ENCODE measurements at regions not wholly inside any gene's neighbourhood (a gene's known extent, or its start where the extent isn't known, plus 50 kb on each side); places are given as distances from the start of the nearest gene placed in this dataset.

DNA sequence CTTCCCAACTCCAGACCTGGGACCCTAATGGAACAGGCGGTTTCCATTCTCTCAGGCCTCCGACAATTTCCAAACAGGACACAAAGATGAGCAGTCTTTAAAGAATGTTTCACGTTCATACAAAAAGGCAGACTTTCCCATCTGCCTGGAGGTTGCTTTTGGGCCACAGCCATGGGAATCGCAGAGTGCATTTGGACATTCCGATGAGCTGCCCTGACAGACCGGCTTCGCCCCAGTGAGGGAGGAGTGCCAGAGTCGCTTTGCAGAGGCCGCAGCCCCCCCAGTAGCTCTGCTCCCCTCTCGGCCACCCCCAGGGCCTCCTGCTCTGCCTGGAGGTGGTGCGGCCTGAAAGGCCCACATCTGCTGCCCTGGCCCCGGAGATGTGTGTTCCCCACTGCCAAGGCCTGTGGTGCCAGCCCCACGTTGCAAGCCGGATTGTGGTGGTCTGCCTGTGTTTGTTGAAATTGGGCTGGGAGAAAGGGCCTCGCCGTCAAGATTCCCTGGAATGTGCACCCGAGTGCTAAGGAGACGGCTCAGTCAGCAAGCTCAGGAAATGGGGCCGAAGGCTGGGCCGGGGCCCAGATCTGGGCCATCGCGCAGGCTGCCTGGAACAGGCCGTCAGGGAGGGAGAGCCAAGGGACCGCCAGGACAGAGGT, 89.8 kb downstream of the C16orf95 start:
- ChIA-PET CTCF (no interaction called here), POLR2A (ENCODE audit: low non-redundant PET) (no interaction called here)
- intact Hi-C loops (cut with micrococcal nuclease; ENCODE audit: unreplicated experiment): no loop called here
- no peak for DNase-seq (ENCODE audit: low spot score)
- no peak overlapping the region for H3K4me3 ChIP-seq (ENCODE audit: low read depth, low read length, poor library complexity, severe bottlenecking)
- H3K9me3 ChIP-seq (ENCODE audit: low read depth, low read length, poor library complexity, severe bottlenecking): no peaks in the 10 kb centered on the region
- H3K4me1 ChIP-seq (ENCODE audit: insufficient read depth, low read length, poor library complexity, severe bottlenecking): no peaks in the 10 kb centered on the region
- TF ChIP-seq, protein P1, sequence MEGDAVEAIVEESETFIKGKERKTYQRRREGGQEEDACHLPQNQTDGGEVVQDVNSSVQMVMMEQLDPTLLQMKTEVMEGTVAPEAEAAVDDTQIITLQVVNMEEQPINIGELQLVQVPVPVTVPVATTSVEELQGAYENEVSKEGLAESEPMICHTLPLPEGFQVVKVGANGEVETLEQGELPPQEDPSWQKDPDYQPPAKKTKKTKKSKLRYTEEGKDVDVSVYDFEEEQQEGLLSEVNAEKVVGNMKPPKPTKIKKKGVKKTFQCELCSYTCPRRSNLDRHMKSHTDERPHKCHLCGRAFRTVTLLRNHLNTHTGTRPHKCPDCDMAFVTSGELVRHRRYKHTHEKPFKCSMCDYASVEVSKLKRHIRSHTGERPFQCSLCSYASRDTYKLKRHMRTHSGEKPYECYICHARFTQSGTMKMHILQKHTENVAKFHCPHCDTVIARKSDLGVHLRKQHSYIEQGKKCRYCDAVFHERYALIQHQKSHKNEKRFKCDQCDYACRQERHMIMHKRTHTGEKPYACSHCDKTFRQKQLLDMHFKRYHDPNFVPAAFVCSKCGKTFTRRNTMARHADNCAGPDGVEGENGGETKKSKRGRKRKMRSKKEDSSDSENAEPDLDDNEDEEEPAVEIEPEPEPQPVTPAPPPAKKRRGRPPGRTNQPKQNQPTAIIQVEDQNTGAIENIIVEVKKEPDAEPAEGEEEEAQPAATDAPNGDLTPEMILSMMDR (conservative IDR thresholded peaks at IDR 0.05; ENCODE audit: low read depth, low read length): no peak
- no peak for TF ChIP-seq EZH2 (IDR thresholded peaks at IDR 0.05; ENCODE audit: borderline replicate concordance, low read depth, low read length, poor library complexity, severe bottlenecking)
- no peaks in the 10 kb centered on the region for H3K36me3 ChIP-seq (ENCODE audit: insufficient read depth, low read length, poor library complexity, severe bottlenecking)
- H3K27ac ChIP-seq (ENCODE audit: low read depth, low read length, poor library complexity, severe bottlenecking): no peak overlapping the region
- BruUV-seq (replicated peaks): no TSS peak
- no peaks in the 10 kb centered on the region for H3K27me3 ChIP-seq (replicated peaks; ENCODE audit: insufficient read depth, low read depth, low read length, poor library complexity)

- no peaks in the 10 kb centered on the region for H3K36me3 ChIP-seq (ENCODE audit: insufficient read depth, low read length, poor library complexity, severe bottlenecking)
- CTCF ChIA-PET: no interaction called here
- no peaks in the 10 kb centered on the region for H3K9me3 ChIP-seq (ENCODE audit: low read depth, low read length, poor library complexity, severe bottlenecking)
- no peaks in the 10 kb centered on the region for H3K4me1 ChIP-seq (ENCODE audit: insufficient read depth, low read length, poor library complexity, severe bottlenecking)
- POLR2A ChIA-PET (ENCODE audit: low non-redundant PET): no interaction called here
- intact Hi-C loops (cut with micrococcal nuclease; ENCODE audit: unreplicated experiment): no loop called here
- H3K27ac ChIP-seq (ENCODE audit: low read depth, low read length, poor library complexity, severe bottlenecking): no peak overlapping the region
- no TSS peak for BruUV-seq (replicated peaks)
- TF ChIP-seq, protein P1 (conservative IDR thresholded peaks at IDR 0.05; ENCODE audit: low read depth, low read length): no peak
- TF ChIP-seq EZH2 (IDR thresholded peaks at IDR 0.05; ENCODE audit: borderline replicate concordance, low read depth, low read length, poor library complexity, severe bottlenecking): no peak
- DNase-seq (ENCODE audit: low spot score): no peak
- no peaks in the 10 kb centered on the region for H3K27me3 ChIP-seq (replicated peaks; ENCODE audit: insufficient read depth, low read depth, low read length, poor library complexity)
- no peak overlapping the region for H3K4me3 ChIP-seq (ENCODE audit: low read depth, low read length, poor library complexity, severe bottlenecking)
Observed at GRCh38 chr16:87228363-87228762, 88.8 kb downstream of the C16orf95 start.

- POLR2A ChIA-PET (ENCODE audit: low non-redundant PET): no interaction called here
- H3K9me3 ChIP-seq (ENCODE audit: low read depth, low read length, poor library complexity, severe bottlenecking): no peaks in the 10 kb centered on the region
- BruUV-seq (replicated peaks): no TSS peak
- no peaks in the 10 kb centered on the region for H3K27me3 ChIP-seq (replicated peaks; ENCODE audit: insufficient read depth, low read depth, low read length, poor library complexity)
- no peaks in the 10 kb centered on the region for H3K4me1 ChIP-seq (ENCODE audit: insufficient read depth, low read length, poor library complexity, severe bottlenecking)
- H3K4me3 ChIP-seq (ENCODE audit: low read depth, low read length, poor library complexity, severe bottlenecking): no peak overlapping the region
- no peaks in the 10 kb centered on the region for H3K36me3 ChIP-seq (ENCODE audit: insufficient read depth, low read length, poor library complexity, severe bottlenecking)
- intact Hi-C loops (cut with micrococcal nuclease; ENCODE audit: unreplicated experiment): no loop called here
- CTCF ChIA-PET: no interaction called here
- no peak overlapping the region for H3K27ac ChIP-seq (ENCODE audit: low read depth, low read length, poor library complexity, severe bottlenecking)
- TF ChIP-seq, protein P1 (conservative IDR thresholded peaks at IDR 0.05; ENCODE audit: low read depth, low read length): no peak
- TF ChIP-seq EZH2 (IDR thresholded peaks at IDR 0.05; ENCODE audit: borderline replicate concordance, low read depth, low read length, poor library complexity, severe bottlenecking): no peak
- no peak for DNase-seq (ENCODE audit: low spot score)
Observed at GRCh38 chr16:87229230-87230188, 87.7 kb downstream of the C16orf95 start.
